ENCODE measurements at regions not wholly inside any gene's neighbourhood (a gene's known extent, or its start where the extent isn't known, plus 50 kb on each side); places are given as distances from the start of the nearest gene placed in this dataset.

- Histone ChIP-seq H3K4me3 (ENCODE audit: low read length) (no peak overlapping the region), H3K4me1 (ENCODE audit: control insufficient read depth, low read depth, low read length) (no peaks in the 10 kb centered on the region), H3K9me3 (ENCODE audit: control insufficient read depth, low read depth, low read length) (no peaks in the 10 kb centered on the region), H3K27me3 (ENCODE audit: control insufficient read depth, insufficient read depth, low read length) (peaks cover 46% of the 10 kb centered on the region), H3K27ac (ENCODE audit: low read length) (no peak overlapping the region), H3K9ac (ENCODE audit: low read length) (no peak overlapping the region), H3K36me3 (ENCODE audit: control insufficient read depth, low read depth, low read length) (no peaks in the 10 kb centered on the region)
These were observed 170.6 kb upstream of the GRB10 start for GRCh38 chr7:50953303-50953702.

- Histone ChIP-seq H3K9ac (ENCODE audit: low read length) (no peak overlapping the region), H3K27ac (ENCODE audit: low read length) (no peak overlapping the region), H3K4me3 (ENCODE audit: low read length) (no peak overlapping the region), H3K36me3 (ENCODE audit: control insufficient read depth, low read depth, low read length) (no peaks in the 10 kb centered on the region), H3K27me3 (ENCODE audit: control insufficient read depth, insufficient read depth, low read length) (peaks cover 38% of the 10 kb centered on the region), H3K4me1 (ENCODE audit: control insufficient read depth, low read depth, low read length) (no peaks in the 10 kb centered on the region), H3K9me3 (ENCODE audit: control insufficient read depth, low read depth, low read length) (no peaks in the 10 kb centered on the region)
These were observed 169.8 kb upstream of the GRB10 start for GRCh38 chr7:50952544-50952943.

- H3K9ac ChIP-seq (ENCODE audit: low read length) = no peak overlapping the region
- H3K36me3 ChIP-seq (ENCODE audit: control insufficient read depth, low read depth, low read length) = no peaks in the 10 kb centered on the region
- H3K4me1 ChIP-seq (ENCODE audit: control insufficient read depth, low read depth, low read length) = no peaks in the 10 kb centered on the region
- no peak overlapping the region for H3K4me3 ChIP-seq (ENCODE audit: low read length)
- no peaks in the 10 kb centered on the region for H3K9me3 ChIP-seq (ENCODE audit: control insufficient read depth, low read depth, low read length)
- H3K27ac ChIP-seq (ENCODE audit: low read length) = no peak overlapping the region
- H3K27me3 ChIP-seq (ENCODE audit: control insufficient read depth, insufficient read depth, low read length) = peaks cover 34% of the 10 kb centered on the region
These were observed 169.4 kb upstream of the GRB10 start for GRCh38 chr7:50952120-50952519.

GRCh38 chr7:50943482-50943881 lies 160.8 kb upstream of the GRB10 start:
- Histone ChIP-seq H3K4me1 (ENCODE audit: control insufficient read depth, low read depth, low read length) (no peaks in the 10 kb centered on the region), H3K27me3 (ENCODE audit: control insufficient read depth, insufficient read depth, low read length) (no peaks in the 10 kb centered on the region), H3K27ac (ENCODE audit: low read length) (no peak overlapping the region), H3K36me3 (ENCODE audit: control insufficient read depth, low read depth, low read length) (no peaks in the 10 kb centered on the region), H3K9ac (ENCODE audit: low read length) (no peak overlapping the region), H3K4me3 (ENCODE audit: low read length) (no peak overlapping the region), H3K9me3 (ENCODE audit: control insufficient read depth, low read depth, low read length) (no peaks in the 10 kb centered on the region)

GRCh38 chr7:50941525-50941924 lies 158.8 kb upstream of the GRB10 start:
- Histone ChIP-seq H3K27ac (ENCODE audit: low read length) (no peak overlapping the region), H3K9ac (ENCODE audit: low read length) (no peak overlapping the region), H3K4me1 (ENCODE audit: control insufficient read depth, low read depth, low read length) (no peaks in the 10 kb centered on the region), H3K27me3 (ENCODE audit: control insufficient read depth, insufficient read depth, low read length) (no peaks in the 10 kb centered on the region), H3K4me3 (ENCODE audit: low read length) (no peak overlapping the region), H3K36me3 (ENCODE audit: control insufficient read depth, low read depth, low read length) (no peaks in the 10 kb centered on the region), H3K9me3 (ENCODE audit: control insufficient read depth, low read depth, low read length) (no peaks in the 10 kb centered on the region)

- H3K27ac ChIP-seq (ENCODE audit: low read length) = no peak overlapping the region
- H3K4me3 ChIP-seq (ENCODE audit: low read length) = no peak overlapping the region
- H3K36me3 ChIP-seq (ENCODE audit: control insufficient read depth, low read depth, low read length) = no peaks in the 10 kb centered on the region
- no peaks in the 10 kb centered on the region for H3K27me3 ChIP-seq (ENCODE audit: control insufficient read depth, insufficient read depth, low read length)
- no peaks in the 10 kb centered on the region for H3K9me3 ChIP-seq (ENCODE audit: control insufficient read depth, low read depth, low read length)
- no peak overlapping the region for H3K9ac ChIP-seq (ENCODE audit: low read length)
- H3K4me1 ChIP-seq (ENCODE audit: control insufficient read depth, low read depth, low read length) = no peaks in the 10 kb centered on the region
These were observed 157.9 kb upstream of the GRB10 start for GRCh38 chr7:50940621-50941020.

- Histone ChIP-seq H3K4me1 (ENCODE audit: control insufficient read depth, low read depth, low read length) (no peaks in the 10 kb centered on the region), H3K36me3 (ENCODE audit: control insufficient read depth, low read depth, low read length) (no peaks in the 10 kb centered on the region), H3K27ac (ENCODE audit: low read length) (no peak overlapping the region), H3K9me3 (ENCODE audit: control insufficient read depth, low read depth, low read length) (no peaks in the 10 kb centered on the region), H3K27me3 (ENCODE audit: control insufficient read depth, insufficient read depth, low read length) (no peaks in the 10 kb centered on the region), H3K4me3 (ENCODE audit: low read length) (no peak overlapping the region), H3K9ac (ENCODE audit: low read length) (no peak overlapping the region)
These were observed 156.3 kb upstream of the GRB10 start for GRCh38 chr7:50939021-50939420.

GRCh38 chr7:50937727-50938126 lies 155.0 kb upstream of the GRB10 start:
- Histone ChIP-seq H3K4me1 (ENCODE audit: control insufficient read depth, low read depth, low read length) (no peaks in the 10 kb centered on the region), H3K27me3 (ENCODE audit: control insufficient read depth, insufficient read depth, low read length) (no peaks in the 10 kb centered on the region), H3K36me3 (ENCODE audit: control insufficient read depth, low read depth, low read length) (no peaks in the 10 kb centered on the region), H3K4me3 (ENCODE audit: low read length) (no peak overlapping the region), H3K9me3 (ENCODE audit: control insufficient read depth, low read depth, low read length) (no peaks in the 10 kb centered on the region), H3K9ac (ENCODE audit: low read length) (no peak overlapping the region), H3K27ac (ENCODE audit: low read length) (no peak overlapping the region)

- Histone ChIP-seq H3K4me1 (ENCODE audit: control insufficient read depth, low read depth, low read length) (peaks cover under 1% of the 10 kb centered on the region), H3K9me3 (ENCODE audit: control insufficient read depth, low read depth, low read length) (no peaks in the 10 kb centered on the region), H3K27ac (ENCODE audit: low read length) (no peak overlapping the region), H3K9ac (ENCODE audit: low read length) (no peak overlapping the region), H3K36me3 (ENCODE audit: control insufficient read depth, low read depth, low read length) (no peaks in the 10 kb centered on the region), H3K27me3 (ENCODE audit: control insufficient read depth, insufficient read depth, low read length) (no peaks in the 10 kb centered on the region), H3K4me3 (ENCODE audit: low read length) (no peak overlapping the region)
These were observed 143.4 kb upstream of the GRB10 start for GRCh38 chr7:50926049-50926448.

GRCh38 chr7:50923476-50923875 lies 140.8 kb upstream of the GRB10 start:
- H3K9me3 ChIP-seq (ENCODE audit: control insufficient read depth, low read depth, low read length) = no peaks in the 10 kb centered on the region
- H3K27ac ChIP-seq (ENCODE audit: low read length) = no peak overlapping the region
- no peak overlapping the region for H3K9ac ChIP-seq (ENCODE audit: low read length)
- H3K36me3 ChIP-seq (ENCODE audit: control insufficient read depth, low read depth, low read length) = no peaks in the 10 kb centered on the region
- no peaks in the 10 kb centered on the region for H3K27me3 ChIP-seq (ENCODE audit: control insufficient read depth, insufficient read depth, low read length)
- peaks cover 4% of the 10 kb centered on the region for H3K4me1 ChIP-seq (ENCODE audit: control insufficient read depth, low read depth, low read length)
- H3K4me3 ChIP-seq (ENCODE audit: low read length) = no peak overlapping the region

GRCh38 chr7:50921114-50921813 lies 138.6 kb upstream of the GRB10 start:
- Histone ChIP-seq H3K4me3 (ENCODE audit: low read length) (no peak overlapping the region), H3K4me1 (ENCODE audit: control insufficient read depth, low read depth, low read length) (peaks cover 4% of the 10 kb centered on the region), H3K9me3 (ENCODE audit: control insufficient read depth, low read depth, low read length) (no peaks in the 10 kb centered on the region), H3K27ac (ENCODE audit: low read length) (no peak overlapping the region), H3K36me3 (ENCODE audit: control insufficient read depth, low read depth, low read length) (no peaks in the 10 kb centered on the region), H3K9ac (ENCODE audit: low read length) (no peak overlapping the region), H3K27me3 (ENCODE audit: control insufficient read depth, insufficient read depth, low read length) (no peaks in the 10 kb centered on the region)

GRCh38 chr7:50920031-50920635 lies 137.4 kb upstream of the GRB10 start:
- Histone ChIP-seq H3K27ac (ENCODE audit: low read length) (no peak overlapping the region), H3K27me3 (ENCODE audit: control insufficient read depth, insufficient read depth, low read length) (no peaks in the 10 kb centered on the region), H3K4me1 (ENCODE audit: control insufficient read depth, low read depth, low read length) (peaks cover 4% of the 10 kb centered on the region), H3K4me3 (ENCODE audit: low read length) (no peak overlapping the region), H3K9me3 (ENCODE audit: control insufficient read depth, low read depth, low read length) (no peaks in the 10 kb centered on the region), H3K9ac (ENCODE audit: low read length) (no peak overlapping the region), H3K36me3 (ENCODE audit: control insufficient read depth, low read depth, low read length) (no peaks in the 10 kb centered on the region)
